ENCODE measurements at regions not wholly inside any gene's neighbourhood (a gene's known extent, or its start where the extent isn't known, plus 50 kb on each side); places are given as distances from the start of the nearest gene placed in this dataset.
"Not testable (repeated sequence)": the region's sequence is repeated elsewhere in the genome, so short reads cannot be mapped to it uniquely, and the experiment has no call there.

DNA sequence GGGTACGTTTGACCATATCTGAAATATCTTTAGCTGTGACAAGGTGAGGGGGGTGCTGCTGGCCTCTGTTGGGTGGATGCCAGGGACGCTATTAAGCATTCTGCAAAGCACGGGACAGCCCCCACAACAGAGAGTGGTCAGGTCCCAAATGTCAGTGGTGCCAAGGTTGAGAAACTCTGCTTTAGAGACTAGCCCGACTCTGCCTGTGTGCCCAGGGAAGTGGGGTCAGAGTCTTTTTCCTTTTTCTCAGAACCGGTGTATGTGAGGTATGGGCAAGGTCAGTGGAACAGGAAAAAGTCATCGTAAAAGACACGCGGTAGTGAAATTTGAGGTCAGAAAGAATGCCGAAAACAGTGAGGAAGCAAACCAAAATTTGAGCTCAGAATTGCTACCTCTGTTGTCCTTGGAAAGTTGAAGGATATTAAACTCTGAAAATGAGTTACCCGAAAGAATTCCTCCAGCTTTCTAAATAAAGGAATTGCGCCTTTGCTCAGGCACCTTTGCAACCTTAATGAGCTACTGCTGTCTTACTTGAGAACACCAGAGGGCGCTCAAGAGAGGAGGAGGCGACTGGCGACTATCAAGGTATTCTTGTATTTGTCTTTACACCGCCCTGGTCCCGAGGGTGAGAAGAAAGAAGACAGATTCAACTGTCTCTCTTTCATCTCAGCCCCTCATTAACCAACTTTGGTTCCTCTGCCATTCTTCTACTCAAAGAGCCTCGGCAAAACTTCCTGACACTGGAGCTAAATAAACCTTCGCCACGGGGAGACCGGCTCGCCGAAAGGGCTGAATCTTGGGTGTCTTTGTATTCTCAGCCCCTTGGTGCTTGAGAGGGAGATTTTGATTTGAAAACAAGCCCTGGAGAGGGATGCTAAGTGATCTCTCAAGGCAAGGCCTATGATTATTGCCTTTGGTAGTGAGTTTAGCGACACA is 85.4 kb upstream of the OLIG2 start:
- DNase-seq, result peak in 1 of 2 experiments; percentile 12

DNA sequence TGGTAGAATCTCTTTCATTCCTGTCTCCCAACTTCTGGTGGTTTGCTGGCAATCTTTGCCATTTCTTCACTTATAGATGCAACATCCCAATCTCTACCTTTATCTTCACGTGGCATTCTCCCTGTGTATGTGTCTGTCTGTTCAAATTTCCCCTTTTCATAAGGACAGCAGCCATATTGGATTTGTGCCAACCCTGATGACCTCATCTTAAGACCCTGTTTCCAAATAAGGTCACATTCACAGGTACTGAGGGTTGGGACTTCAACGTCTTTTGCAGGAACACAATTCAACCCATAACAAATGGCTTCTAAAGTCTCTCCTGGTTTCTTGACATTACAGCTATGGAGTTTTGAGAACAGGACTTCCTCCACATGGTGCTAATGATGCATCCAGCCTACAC is 84.5 kb upstream of the OLIG2 start:
- no peak for DNase-seq

DNA sequence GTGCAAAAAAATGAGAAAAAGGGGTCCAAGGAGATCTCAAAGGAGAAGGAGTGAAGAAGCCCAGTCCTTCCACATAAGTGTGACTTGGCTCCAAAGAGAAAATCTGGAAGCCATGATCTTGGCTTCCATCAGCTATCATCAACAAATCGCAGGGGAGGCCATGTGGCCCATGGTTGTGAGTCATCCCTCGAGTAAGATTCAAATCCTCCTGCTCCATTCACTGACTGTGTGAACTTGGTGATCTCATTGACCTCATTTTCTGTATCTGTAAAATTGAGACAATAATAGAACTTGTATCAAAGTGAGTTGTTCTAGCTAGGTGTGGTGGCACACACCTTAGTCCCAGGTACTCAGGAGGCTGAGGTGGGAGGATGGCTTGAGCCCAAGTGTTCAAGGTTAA is 79.1 kb upstream of the OLIG2 start:
- DNase-seq, result no peak

DNA sequence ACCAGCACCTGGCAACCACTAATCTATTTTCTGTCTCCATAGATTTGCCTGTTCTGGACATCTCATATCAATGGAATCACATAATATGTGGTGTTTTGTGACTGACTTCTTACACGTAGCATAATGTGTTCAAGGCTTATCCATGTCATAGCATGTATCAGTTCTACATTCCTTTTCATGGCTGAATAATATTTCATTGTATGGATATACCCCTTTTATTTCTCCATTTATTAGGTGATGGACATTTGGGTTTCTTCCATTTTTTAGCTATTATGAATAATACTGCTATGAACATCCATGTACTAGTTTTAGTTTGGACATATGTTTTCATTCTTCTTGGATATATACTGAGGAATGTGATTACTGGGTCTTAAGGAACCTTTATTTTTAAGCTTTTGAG is 78.0 kb upstream of the OLIG2 start:
- DNase-seq, result no peak

DNA sequence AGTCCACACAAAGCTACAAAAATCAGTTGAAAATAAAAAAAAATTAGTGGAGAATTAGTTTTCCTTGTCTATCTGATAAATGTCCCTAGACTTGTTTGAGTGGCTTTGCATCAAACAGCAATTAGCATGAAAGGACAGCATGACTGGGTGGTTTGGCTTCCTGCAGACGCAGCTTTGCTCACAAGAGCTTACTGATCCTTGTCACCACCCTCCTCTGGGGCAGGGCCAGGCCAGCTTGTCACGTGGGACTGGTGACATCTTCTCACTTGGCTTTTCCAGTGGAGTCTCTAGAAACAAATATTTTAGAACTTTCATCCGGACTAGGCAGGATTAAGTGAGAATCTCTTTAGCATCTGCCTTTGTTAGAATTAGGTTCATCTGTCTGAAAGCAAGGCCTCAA is 76.0 kb upstream of the OLIG2 start:
- no peak for DNase-seq

DNA sequence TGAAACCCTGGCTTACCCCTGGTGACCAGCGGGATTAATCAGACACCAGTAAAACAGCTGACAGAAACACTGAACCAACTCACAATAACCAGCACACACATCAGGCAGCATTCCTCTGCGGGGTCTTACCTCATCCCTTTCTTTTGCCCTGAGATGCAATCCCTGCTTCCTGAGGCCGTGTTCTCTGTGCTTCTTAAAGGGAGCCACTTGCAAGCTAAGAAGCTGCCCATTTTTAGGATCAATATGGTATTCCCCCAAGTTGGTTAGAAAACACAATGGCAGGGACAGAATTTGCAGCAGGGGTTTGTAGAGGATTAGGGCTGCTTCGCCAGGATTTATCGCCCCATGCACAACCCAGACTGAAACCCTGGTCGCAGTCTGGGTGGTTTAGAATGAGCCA is 74.7 kb upstream of the OLIG2 start:
- no peak for DNase-seq

DNA sequence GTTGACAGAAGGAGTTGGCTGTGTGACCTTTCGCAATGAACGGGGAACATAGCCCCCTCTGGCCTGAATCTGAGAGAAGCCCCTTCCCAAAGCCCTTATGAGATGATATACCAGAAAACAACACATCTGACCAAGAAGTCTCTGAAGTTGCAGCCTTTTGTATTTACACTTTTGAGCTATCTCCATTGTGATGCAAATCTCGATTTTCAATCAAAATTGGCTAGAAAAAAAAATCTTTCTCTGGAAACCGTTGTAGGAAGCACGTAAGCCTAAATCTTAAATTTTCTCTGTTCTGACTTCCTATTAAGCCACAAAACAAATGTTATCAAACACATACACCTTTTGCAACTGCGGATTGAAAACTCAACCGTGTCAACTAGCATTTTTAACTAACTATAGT is 71.4 kb upstream of the OLIG2 start:
- no peak for DNase-seq

DNA sequence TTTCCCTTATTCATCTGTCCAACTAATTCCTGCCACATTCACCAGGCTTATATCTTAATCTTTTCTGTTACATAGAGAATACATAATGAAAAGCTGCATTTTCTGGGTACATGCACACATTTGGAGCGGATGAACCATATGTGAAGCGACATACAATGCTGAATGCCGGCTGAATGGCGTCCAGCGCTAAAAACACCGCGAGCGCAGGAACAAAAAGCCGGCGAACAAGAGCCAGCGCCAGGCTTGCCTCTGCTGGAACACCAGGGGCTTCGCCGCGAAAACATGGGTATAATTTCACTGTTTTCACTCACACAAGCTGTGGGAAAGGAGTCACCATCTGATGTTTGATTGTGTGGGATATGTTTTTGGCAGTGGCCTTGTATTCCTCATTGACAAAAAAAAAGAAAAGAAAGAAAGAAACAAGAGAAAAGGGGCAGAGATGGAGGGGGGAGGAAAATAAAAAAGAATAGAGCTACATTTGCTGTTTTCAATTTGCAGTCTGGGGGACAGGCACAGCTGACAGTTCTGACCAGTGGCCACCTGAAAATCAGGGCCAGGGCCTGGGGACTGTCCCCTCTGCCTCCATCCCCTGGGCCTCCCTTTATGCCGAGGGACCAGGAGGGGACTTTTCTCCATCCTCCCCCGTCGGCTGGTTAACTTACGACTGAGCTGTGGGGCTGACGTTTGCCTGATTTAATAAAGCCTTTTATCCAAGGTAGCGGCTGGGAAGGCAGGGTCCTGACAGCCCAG is 70.2 kb upstream of the OLIG2 start:
- no peak for DNase-seq

DNA sequence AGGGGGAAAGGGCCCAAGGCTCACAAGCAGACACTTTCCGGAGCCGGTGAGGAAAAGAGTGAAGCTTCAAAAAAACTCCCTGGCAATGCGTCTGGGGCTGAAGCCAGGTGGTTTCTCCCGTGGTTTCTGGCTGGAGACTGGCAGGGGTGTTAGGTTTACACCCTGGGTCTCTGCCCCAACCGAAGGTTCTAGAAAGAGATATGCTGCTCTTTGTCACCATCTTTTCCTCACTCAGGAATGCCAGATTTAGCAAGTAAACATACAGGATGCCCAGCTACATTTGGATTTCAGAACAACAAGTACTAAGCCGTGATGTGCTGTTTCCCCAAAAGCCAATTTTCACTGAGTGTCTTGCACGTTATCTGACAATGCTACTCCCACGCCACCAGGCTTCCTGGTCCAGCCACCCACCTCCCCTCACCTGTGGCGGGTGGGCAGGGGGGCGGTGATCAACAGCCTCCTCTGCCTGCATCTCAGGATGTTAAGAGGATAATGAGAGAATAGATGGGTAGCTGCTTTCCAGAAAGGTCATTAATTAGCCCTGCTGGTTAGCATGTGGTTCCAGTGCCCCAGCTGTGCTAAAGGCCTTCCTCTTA is 69.6 kb upstream of the OLIG2 start:
- no peak for DNase-seq

DNA sequence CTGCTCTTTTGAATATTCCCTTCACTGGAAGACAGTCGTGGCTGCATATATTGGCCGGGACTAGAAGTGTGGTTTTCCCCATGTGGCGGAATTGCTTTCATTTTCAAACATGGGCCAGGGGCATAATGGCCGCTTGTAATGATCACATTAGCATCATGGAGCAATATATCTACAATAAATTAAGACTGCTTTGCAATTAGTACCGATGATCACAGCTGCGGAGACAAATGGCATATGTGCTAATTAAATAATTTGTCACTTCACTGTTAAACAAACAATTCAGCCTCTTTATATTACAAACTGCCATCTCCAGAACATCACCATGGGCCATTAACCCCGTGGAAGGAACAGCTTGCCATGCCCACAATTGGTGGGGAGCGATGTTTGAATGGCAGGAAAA is 68.2 kb upstream of the OLIG2 start:
- no peak for DNase-seq

DNA sequence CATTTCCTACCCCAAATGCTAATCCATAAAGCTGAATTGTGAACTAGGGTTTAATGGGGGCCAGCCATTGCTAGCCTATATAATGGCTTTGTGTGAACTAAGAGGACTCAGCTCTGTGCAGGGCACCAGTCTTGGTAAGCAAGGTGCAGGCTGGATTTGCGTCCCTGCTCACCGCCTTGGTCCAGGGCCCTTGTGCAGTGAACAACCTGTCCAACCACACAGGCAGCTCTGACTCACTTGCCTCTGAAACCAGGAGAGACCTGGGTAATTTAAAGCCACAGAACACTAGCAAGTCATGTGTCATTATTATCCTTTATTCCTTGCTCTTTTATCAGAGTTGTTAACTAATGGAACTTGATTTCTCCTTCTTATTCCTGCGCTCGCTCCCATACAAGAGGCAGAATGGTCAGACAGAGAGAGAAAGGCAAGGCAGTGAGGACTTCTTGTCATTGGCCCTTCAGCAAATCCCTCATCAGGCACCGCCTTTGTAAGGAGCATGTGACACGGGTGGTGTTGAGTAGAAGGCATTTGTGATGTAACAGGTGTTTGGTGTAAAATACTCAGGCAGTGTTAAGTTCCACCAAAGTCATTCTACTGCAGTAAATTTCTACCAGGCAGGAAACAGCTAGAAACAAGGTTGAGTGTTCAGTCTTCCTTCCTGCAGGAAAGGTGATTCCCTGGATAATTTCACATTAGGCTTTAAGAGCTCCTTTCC is 67.3 kb upstream of the OLIG2 start:
- no peak for DNase-seq

DNA sequence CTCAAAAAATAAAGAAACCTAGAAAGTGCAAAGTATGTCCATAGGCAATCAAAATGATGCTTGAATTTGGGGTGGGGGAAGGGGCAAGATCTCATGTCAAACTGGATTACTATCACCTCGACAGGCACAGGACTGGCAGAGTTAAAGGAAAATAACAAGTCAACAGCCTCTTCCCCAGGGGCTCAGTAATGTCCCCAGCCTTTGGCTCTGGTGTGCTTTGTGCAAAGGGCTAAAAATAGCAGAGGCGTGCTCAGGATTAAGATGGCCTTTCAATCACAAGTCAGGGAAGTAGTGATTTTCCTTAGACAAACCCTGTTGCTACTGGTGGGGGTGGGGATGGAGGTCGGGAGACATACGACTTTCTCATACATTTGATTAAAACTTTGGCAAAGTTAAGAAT is 63.5 kb upstream of the OLIG2 start:
- DNase-seq, result no peak

DNA sequence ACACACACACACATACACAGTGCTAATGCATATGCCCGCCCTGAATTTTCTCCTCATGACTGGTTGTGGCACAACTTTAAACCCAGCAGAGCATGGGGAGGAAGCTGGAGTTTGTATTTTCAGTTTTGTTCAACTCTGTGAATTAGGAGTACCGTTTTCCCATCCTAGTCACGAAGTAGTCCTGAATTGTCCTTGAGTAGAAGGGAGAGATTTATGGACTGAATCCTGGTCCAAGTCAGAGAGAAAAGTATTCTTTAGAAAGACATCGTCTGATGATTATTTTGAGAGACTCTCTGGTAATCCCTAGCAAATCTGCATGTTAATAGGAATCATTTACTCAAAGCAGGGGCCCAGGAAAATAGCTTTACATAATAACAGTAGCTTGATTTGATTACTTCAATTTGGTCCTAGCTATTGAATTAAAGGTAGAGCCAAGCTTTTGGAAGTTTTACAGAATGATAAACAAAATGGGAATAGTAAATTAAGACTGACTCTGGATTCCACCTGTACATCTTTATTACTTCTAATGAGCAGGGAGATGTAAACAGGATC is 60.5 kb upstream of the OLIG2 start:
- DNase-seq, result no peak

DNA sequence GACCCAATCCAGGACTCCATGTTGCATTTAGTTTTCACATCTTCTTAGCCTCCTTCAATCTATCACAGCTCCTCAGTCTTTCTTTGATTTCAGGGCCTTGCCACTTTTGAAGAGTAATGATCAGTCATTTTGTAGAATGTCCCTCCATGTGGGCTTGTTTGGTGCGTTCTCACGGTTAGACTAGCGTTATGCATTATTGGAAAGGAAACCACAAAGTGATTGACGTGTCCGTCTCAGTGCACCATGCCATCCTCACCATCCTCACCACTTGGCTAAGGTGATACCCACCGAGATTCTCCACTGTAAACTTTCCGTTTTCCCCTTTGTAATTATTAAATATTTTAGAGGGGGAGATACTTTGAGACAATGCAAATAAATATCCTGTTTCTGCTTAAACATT is 59.6 kb upstream of the OLIG2 start:
- no peak for DNase-seq

DNA sequence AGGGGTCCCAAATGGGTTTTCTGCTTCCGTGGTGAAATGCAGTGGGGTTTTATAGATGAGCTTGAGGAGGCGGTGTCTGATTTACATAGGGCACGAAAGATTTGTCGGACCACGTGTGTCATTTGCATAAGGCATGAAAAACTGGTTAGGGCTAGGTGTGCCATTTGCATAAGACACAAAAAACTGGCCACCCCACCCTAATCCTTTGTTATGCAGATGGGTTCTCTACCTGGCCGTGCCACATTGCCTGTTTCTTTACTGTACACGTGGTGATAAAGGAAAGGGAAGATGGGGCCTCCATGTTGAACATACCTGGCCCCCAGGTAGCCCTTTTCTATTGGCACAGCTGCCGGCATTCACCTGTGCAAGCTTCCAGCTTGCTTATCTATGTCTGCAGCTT is 57.6 kb upstream of the OLIG2 start:
- DNase-seq, result not testable (repeated sequence)

DNA sequence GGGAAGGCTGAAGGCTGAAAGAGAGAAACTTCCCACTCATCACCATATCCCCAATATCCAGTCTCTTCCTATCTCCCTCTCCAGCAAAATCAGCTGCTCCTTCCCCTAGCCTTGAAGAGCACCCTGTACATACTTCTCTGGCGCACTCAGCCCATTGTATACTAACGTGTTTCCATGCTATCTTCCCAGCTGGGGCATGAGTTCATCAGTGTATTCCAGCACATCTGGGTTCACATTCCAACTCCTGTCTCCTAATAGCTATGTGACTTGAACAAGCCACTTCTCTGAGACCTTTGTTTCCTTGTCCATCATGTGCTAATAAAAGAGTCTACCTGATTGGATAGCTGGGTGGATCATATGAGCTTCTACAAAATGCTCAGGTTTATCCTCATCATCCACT is 51.1 kb upstream of the OLIG2 start:
- no peak for DNase-seq

DNA sequence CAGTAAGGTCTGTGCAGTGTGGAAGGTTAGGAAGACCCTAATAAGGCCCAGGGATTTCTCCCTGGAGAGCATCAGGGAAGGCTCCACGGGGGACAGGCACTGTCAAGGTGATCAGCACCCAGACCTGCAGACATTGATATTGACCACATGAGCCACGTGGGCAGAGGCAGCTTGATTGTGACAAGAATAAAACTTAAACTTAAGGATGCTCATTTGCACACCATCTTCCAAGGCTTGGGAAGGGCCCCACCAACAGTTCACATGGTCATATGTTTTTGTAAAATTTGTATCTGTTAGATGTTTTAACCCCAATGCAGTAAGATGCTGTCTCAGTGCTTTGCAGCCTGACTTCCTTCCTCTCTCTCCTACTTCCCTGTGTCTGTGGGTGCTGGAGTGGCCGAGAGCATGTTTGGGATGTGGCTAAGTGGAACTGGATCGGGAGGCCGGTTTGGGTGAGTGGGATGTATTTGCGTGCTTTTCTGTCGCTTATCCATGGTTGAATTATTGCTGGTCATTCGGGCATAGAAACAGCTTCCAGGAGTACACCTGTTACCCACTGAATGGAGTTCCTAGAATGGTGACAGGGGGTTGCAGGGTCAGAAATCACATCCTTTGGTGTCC is 49.8 kb upstream of the OLIG2 start:
- DNase-seq, result no peak

Measured in stimulated activated CD4-positive, alpha-beta T cell treated with anti-CD3 and anti-CD28 coated beads, Interleukin-4, amount 100 ng/mL, for 4 hours (primary cell).